ENCODE measurements at regions not wholly inside any gene's neighbourhood (a gene's known extent, or its start where the extent isn't known, plus 50 kb on each side); places are given as distances from the start of the nearest gene placed in this dataset.

- DNase-seq, result no peak
Measured at GRCh38 chr11:128407962-128408361, 179.4 kb downstream of the ETS1 start.

- DNase-seq, result no peak
Measured at GRCh38 chr11:128405714-128406662, 181.4 kb downstream of the ETS1 start.

GRCh38 chr11:128405112-128405511 is 182.2 kb downstream of the ETS1 start:
- DNase-seq, result no peak

- no peak for DNase-seq
Measured at GRCh38 chr11:128404437-128404836, 182.9 kb downstream of the ETS1 start.

- no peak for DNase-seq
Measured at GRCh38 chr11:128400382-128401203, 186.8 kb downstream of the ETS1 start.

- no peak for DNase-seq
Measured at GRCh38 chr11:128399251-128400121, 187.9 kb downstream of the ETS1 start.

- no peak for DNase-seq
Measured at GRCh38 chr11:128398517-128399250, 188.7 kb downstream of the ETS1 start.

- no peak for DNase-seq
Measured at GRCh38 chr11:128397362-128397761, 190.0 kb downstream of the ETS1 start.

GRCh38 chr11:128394431-128395089 is 192.8 kb downstream of the ETS1 start:
- no peak for DNase-seq

- DNase-seq, result no peak
Measured at GRCh38 chr11:128392259-128392658, 195.1 kb downstream of the ETS1 start.

- no peak for DNase-seq
Measured at GRCh38 chr11:128391811-128392210, 195.5 kb downstream of the ETS1 start.

- DNase-seq, result no peak
Measured at GRCh38 chr11:128390246-128390645, 197.1 kb downstream of the ETS1 start.

GRCh38 chr11:128389461-128389976 is 197.8 kb downstream of the ETS1 start:
- DNase-seq, result no peak

- DNase-seq, result no peak
Measured at GRCh38 chr11:128388206-128388815, 199.0 kb downstream of the ETS1 start.

- DNase-seq, result no peak
Measured at GRCh38 chr11:128379587-128380580, 207.5 kb downstream of the ETS1 start.

- DNase-seq, result no peak
Measured at GRCh38 chr11:128375961-128376360, 211.4 kb downstream of the ETS1 start.

GRCh38 chr11:128374026-128374425 is 213.3 kb downstream of the ETS1 start:
- no peak for DNase-seq

- no peak for DNase-seq
Measured at GRCh38 chr11:128372977-128373376, 214.4 kb downstream of the ETS1 start.

GRCh38 chr11:128367573-128367972 is 219.8 kb downstream of the ETS1 start:
- no peak for DNase-seq

GRCh38 chr11:128365044-128365443 is 222.3 kb downstream of the ETS1 start:
- no peak for DNase-seq

Data from activated CD4-positive, CD25-positive, alpha-beta regulatory T cell treated with anti-CD3 and anti-CD28 coated beads, Interleukin-2, amount 50 U/mL, for 72 hours (primary cell).